ENCODE measurements at regions not wholly inside any gene's neighbourhood (a gene's known extent, or its start where the extent isn't known, plus 50 kb on each side); places are given as distances from the start of the nearest gene placed in this dataset.

- TF ChIP-seq CTCF (conservative IDR thresholded peaks at IDR 0.05; ENCODE audit: low read length) (no peak), EZH2phosphoT487 (IDR thresholded peaks at IDR 0.05; ENCODE audit: borderline replicate concordance) (no peak)
- no peaks in the 10 kb centered on the region for H3K9me3 ChIP-seq (ENCODE audit: insufficient read depth, low read depth, low read length)
- no peaks in the 10 kb centered on the region for H3K36me3 ChIP-seq (ENCODE audit: insufficient read depth, low read length)
- H2AFZ ChIP-seq (ENCODE audit: low read length) = no peak overlapping the region
- no peak overlapping the region for H3K4me2 ChIP-seq (ENCODE audit: low read depth, low read length, poor library complexity, severe bottlenecking)
- no peaks in the 10 kb centered on the region for H3K27me3 ChIP-seq (ENCODE audit: insufficient read depth, low read length, poor library complexity, severe bottlenecking)
- no peaks in the 10 kb centered on the region for H4K20me1 ChIP-seq (ENCODE audit: insufficient read depth, low read length, poor library complexity, severe bottlenecking)
- H3K79me2 ChIP-seq (ENCODE audit: insufficient read depth, low read length) = no peaks in the 10 kb centered on the region
- H3F3A ChIP-seq (ENCODE audit: low read depth) = no peaks in the 10 kb centered on the region
- no peak overlapping the region for H3K9ac ChIP-seq (ENCODE audit: low read depth, low read length, poor library complexity, severe bottlenecking)
- no peaks in the 10 kb centered on the region for H3K9me2 ChIP-seq (replicated peaks; ENCODE audit: low read depth, low read length)
- H3K4me3 ChIP-seq (ENCODE audit: low read length, poor library complexity, severe bottlenecking) = no peak overlapping the region
- no peaks in the 10 kb centered on the region for H3K4me1 ChIP-seq (ENCODE audit: insufficient read depth, low read length, poor library complexity, severe bottlenecking)
Measured at GRCh38 chr7:54161621-54162020, 380.6 kb upstream of the VSTM2A start.

GRCh38 chr7:54166419-54166818 lies 375.8 kb upstream of the VSTM2A start:
- Histone ChIP-seq H3K4me3 (ENCODE audit: low read length, poor library complexity, severe bottlenecking) (no peak overlapping the region), H3K79me2 (ENCODE audit: insufficient read depth, low read length) (no peaks in the 10 kb centered on the region), H3F3A (ENCODE audit: low read depth) (no peaks in the 10 kb centered on the region), H4K20me1 (ENCODE audit: insufficient read depth, low read length, poor library complexity, severe bottlenecking) (no peaks in the 10 kb centered on the region), H3K36me3 (ENCODE audit: insufficient read depth, low read length) (no peaks in the 10 kb centered on the region), H3K4me2 (ENCODE audit: low read depth, low read length, poor library complexity, severe bottlenecking) (no peak overlapping the region), H3K9ac (ENCODE audit: low read depth, low read length, poor library complexity, severe bottlenecking) (no peak overlapping the region), H3K9me3 (ENCODE audit: insufficient read depth, low read depth, low read length) (no peaks in the 10 kb centered on the region), H2AFZ (ENCODE audit: low read length) (no peak overlapping the region), H3K27me3 (ENCODE audit: insufficient read depth, low read length, poor library complexity, severe bottlenecking) (no peaks in the 10 kb centered on the region), H3K9me2 (replicated peaks; ENCODE audit: low read depth, low read length) (no peaks in the 10 kb centered on the region), H3K4me1 (ENCODE audit: insufficient read depth, low read length, poor library complexity, severe bottlenecking) (no peaks in the 10 kb centered on the region)
- no peak for TF ChIP-seq CTCF (conservative IDR thresholded peaks at IDR 0.05; ENCODE audit: low read length)
- no peak for TF ChIP-seq EZH2phosphoT487 (IDR thresholded peaks at IDR 0.05; ENCODE audit: borderline replicate concordance)

GRCh38 chr7:54179321-54180029 lies 362.7 kb upstream of the VSTM2A start:
- H3K9me3 ChIP-seq (ENCODE audit: insufficient read depth, low read depth, low read length) = 0 out of 2 replicates have a peak, but pooled peaks cover under 1% of the 10 kb centered on the region
- no peak overlapping the region for H3K4me3 ChIP-seq (ENCODE audit: low read length, poor library complexity, severe bottlenecking)
- no peak overlapping the region for H3K9ac ChIP-seq (ENCODE audit: low read depth, low read length, poor library complexity, severe bottlenecking)
- H3K79me2 ChIP-seq (ENCODE audit: insufficient read depth, low read length) = no peaks in the 10 kb centered on the region
- H3K4me1 ChIP-seq (ENCODE audit: insufficient read depth, low read length, poor library complexity, severe bottlenecking) = no peaks in the 10 kb centered on the region
- H4K20me1 ChIP-seq (ENCODE audit: insufficient read depth, low read length, poor library complexity, severe bottlenecking) = no peaks in the 10 kb centered on the region
- TF ChIP-seq EZH2phosphoT487 (IDR thresholded peaks at IDR 0.05; ENCODE audit: borderline replicate concordance) = no peak
- TF ChIP-seq CTCF (conservative IDR thresholded peaks at IDR 0.05; ENCODE audit: low read length) = no peak
- no peaks in the 10 kb centered on the region for H3F3A ChIP-seq (ENCODE audit: low read depth)
- H3K27me3 ChIP-seq (ENCODE audit: insufficient read depth, low read length, poor library complexity, severe bottlenecking) = no peaks in the 10 kb centered on the region
- no peak overlapping the region for H3K4me2 ChIP-seq (ENCODE audit: low read depth, low read length, poor library complexity, severe bottlenecking)
- no peak overlapping the region for H2AFZ ChIP-seq (ENCODE audit: low read length)
- no peaks in the 10 kb centered on the region for H3K9me2 ChIP-seq (replicated peaks; ENCODE audit: low read depth, low read length)
- no peaks in the 10 kb centered on the region for H3K36me3 ChIP-seq (ENCODE audit: insufficient read depth, low read length)

Data from Loucy (cell line).